ENCODE measurements at regions not wholly inside any gene's neighbourhood (a gene's known extent, or its start where the extent isn't known, plus 50 kb on each side); places are given as distances from the start of the nearest gene placed in this dataset.

GRCh38 chr4:78706302-78706701, 69.8 kb upstream of the BMP2K start:
- H2AFZ ChIP-seq (ENCODE audit: low read depth, low read length) = no peak overlapping the region
- no peak for ATAC-seq (ENCODE audit: insufficient read depth, low read depth)
- peaks cover 8% of the 10 kb centered on the region for H3K9me3 ChIP-seq (ENCODE audit: insufficient read depth, low read length, severe bottlenecking)
- H3K4me1 ChIP-seq (ENCODE audit: insufficient read depth, low read length) = no peaks in the 10 kb centered on the region
- no peak for TF ChIP-seq CTCF (IDR thresholded peaks at IDR 0.05; ENCODE audit: borderline replicate concordance, extremely low read depth, low read length, poor library complexity, severe bottlenecking)
- TF ChIP-seq EZH2 (IDR thresholded peaks at IDR 0.05; ENCODE audit: borderline replicate concordance, low read depth, low read length, severe bottlenecking) = no peak
- DNase-seq = no peak
- H3K27me3 ChIP-seq (ENCODE audit: insufficient read depth, low read length, poor library complexity) = no peaks in the 10 kb centered on the region
- no peaks in the 10 kb centered on the region for H4K20me1 ChIP-seq (ENCODE audit: insufficient read depth, low read length)
- H3K79me2 ChIP-seq (ENCODE audit: insufficient read depth, low read length) = no peaks in the 10 kb centered on the region
- H3K9ac ChIP-seq (ENCODE audit: low read depth, low read length) = no peak overlapping the region
- H3K27ac ChIP-seq (ENCODE audit: low read length) = no peak overlapping the region
- H3K4me2 ChIP-seq (ENCODE audit: insufficient read depth, low read length) = no peak overlapping the region
- H3K36me3 ChIP-seq (ENCODE audit: insufficient read depth, low read length) = no peaks in the 10 kb centered on the region
- no peak overlapping the region for H3K4me3 ChIP-seq (ENCODE audit: low read depth in 1 of 2, low read length in 2 of 2)

- ATAC-seq (ENCODE audit: insufficient read depth, low read depth) (no peak), DNase-seq (no peak)
- Histone ChIP-seq H3K36me3 (ENCODE audit: insufficient read depth, low read length) (no peaks in the 10 kb centered on the region), H3K4me2 (ENCODE audit: insufficient read depth, low read length) (no peak overlapping the region), H3K9ac (ENCODE audit: low read depth, low read length) (no peak overlapping the region), H3K4me3 (ENCODE audit: low read depth in 1 of 2, low read length in 2 of 2) (no peak overlapping the region), H4K20me1 (ENCODE audit: insufficient read depth, low read length) (no peaks in the 10 kb centered on the region), H2AFZ (ENCODE audit: low read depth, low read length) (0 out of 2 replicates have a peak overlapping the region, but pooled peaks have one; percentile 22), H3K9me3 (ENCODE audit: insufficient read depth, low read length, severe bottlenecking) (peaks cover 8% of the 10 kb centered on the region), H3K79me2 (ENCODE audit: insufficient read depth, low read length) (no peaks in the 10 kb centered on the region), H3K27ac (ENCODE audit: low read length) (no peak overlapping the region), H3K4me1 (ENCODE audit: insufficient read depth, low read length) (no peaks in the 10 kb centered on the region), H3K27me3 (ENCODE audit: insufficient read depth, low read length, poor library complexity) (no peaks in the 10 kb centered on the region)
- TF ChIP-seq CTCF (IDR thresholded peaks at IDR 0.05; ENCODE audit: borderline replicate concordance, extremely low read depth, low read length, poor library complexity, severe bottlenecking) = no peak
- no peak for TF ChIP-seq EZH2 (IDR thresholded peaks at IDR 0.05; ENCODE audit: borderline replicate concordance, low read depth, low read length, severe bottlenecking)
Measured at GRCh38 chr4:78707268-78707667, 68.9 kb upstream of the BMP2K start.

- Histone ChIP-seq H3K4me2 (ENCODE audit: insufficient read depth, low read length) (no peak overlapping the region), H3K27ac (ENCODE audit: low read length) (no peak overlapping the region), H3K36me3 (ENCODE audit: insufficient read depth, low read length) (no peaks in the 10 kb centered on the region), H3K9ac (ENCODE audit: low read depth, low read length) (no peak overlapping the region), H3K9me3 (ENCODE audit: insufficient read depth, low read length, severe bottlenecking) (peaks cover 6% of the 10 kb centered on the region), H3K4me1 (ENCODE audit: insufficient read depth, low read length) (no peaks in the 10 kb centered on the region), H4K20me1 (ENCODE audit: insufficient read depth, low read length) (no peaks in the 10 kb centered on the region), H3K4me3 (ENCODE audit: low read depth in 1 of 2, low read length in 2 of 2) (no peak overlapping the region), H2AFZ (ENCODE audit: low read depth, low read length) (no peak overlapping the region), H3K27me3 (ENCODE audit: insufficient read depth, low read length, poor library complexity) (no peaks in the 10 kb centered on the region), H3K79me2 (ENCODE audit: insufficient read depth, low read length) (no peaks in the 10 kb centered on the region)
- ATAC-seq (ENCODE audit: insufficient read depth, low read depth) = no peak
- DNase-seq = no peak
- TF ChIP-seq EZH2 (IDR thresholded peaks at IDR 0.05; ENCODE audit: borderline replicate concordance, low read depth, low read length, severe bottlenecking) = no peak
- no peak for TF ChIP-seq CTCF (IDR thresholded peaks at IDR 0.05; ENCODE audit: borderline replicate concordance, extremely low read depth, low read length, poor library complexity, severe bottlenecking)
Measured at GRCh38 chr4:78707793-78708192, 68.4 kb upstream of the BMP2K start.

- TF ChIP-seq CTCF (IDR thresholded peaks at IDR 0.05; ENCODE audit: borderline replicate concordance, extremely low read depth, low read length, poor library complexity, severe bottlenecking) (no peak), EZH2 (IDR thresholded peaks at IDR 0.05; ENCODE audit: borderline replicate concordance, low read depth, low read length, severe bottlenecking) (no peak)
- DNase-seq = no peak
- H3K9me3 ChIP-seq (ENCODE audit: insufficient read depth, low read length, severe bottlenecking) = no peaks in the 10 kb centered on the region
Measured at GRCh38 chr4:78710536-78710935, 65.6 kb upstream of the BMP2K start.

More at GRCh38 chr4:78710536-78710935, 65.6 kb upstream of the BMP2K start:
- no peaks in the 10 kb centered on the region for H3K4me1 ChIP-seq (ENCODE audit: insufficient read depth, low read length)
- H3K27ac ChIP-seq (ENCODE audit: low read length) = no peak overlapping the region
- ATAC-seq (ENCODE audit: insufficient read depth, low read depth) = no peak
- no peak overlapping the region for H3K4me2 ChIP-seq (ENCODE audit: insufficient read depth, low read length)
- H3K36me3 ChIP-seq (ENCODE audit: insufficient read depth, low read length) = no peaks in the 10 kb centered on the region
- no peak overlapping the region for H3K9ac ChIP-seq (ENCODE audit: low read depth, low read length)
- no peaks in the 10 kb centered on the region for H3K27me3 ChIP-seq (ENCODE audit: insufficient read depth, low read length, poor library complexity)
- no peak overlapping the region for H3K4me3 ChIP-seq (ENCODE audit: low read depth in 1 of 2, low read length in 2 of 2)
- H3K79me2 ChIP-seq (ENCODE audit: insufficient read depth, low read length) = no peaks in the 10 kb centered on the region
- no peaks in the 10 kb centered on the region for H4K20me1 ChIP-seq (ENCODE audit: insufficient read depth, low read length)
- H2AFZ ChIP-seq (ENCODE audit: low read depth, low read length) = no peak overlapping the region

Measured in DND-41 (cell line).